Adrenal gland (tissue), 5 donors: ENCODE measurements at regions not wholly inside any gene's neighbourhood (a gene's known extent, or its start where the extent isn't known, plus 50 kb on each side); places are given as distances from the start of the nearest gene placed in this dataset.

Source experiments
- POLR2A ChIP-seq, 2 donors: fragments of 450-650 bp; IDR thresholded peaks; one replicate each; pipeline ENCODE4 v1.6.1; 2017; ENCODE audit warnings: antibody characterized with exemption in 2 of 2, mild to moderate bottlenecking in 2 of 2, moderate library complexity in 1 of 2
- TF ChIP-seq, protein P1 (sequence below), 6 experiments: fragments of 450-650 bp in 4 of 6; fragments of 200-600 bp in 2 of 6; sonication (generic) in 1 of 6; IDR thresholded peaks; 1 replicate in 5 of 6; 2 replicates in 1 of 6; pipeline versions ENCODE4 v1.5.1 to v1.8.0; 2016 to 2021; ENCODE audit warnings: antibody characterized with exemption in 6 of 6, mild to moderate bottlenecking in 2 of 6, moderate library complexity in 1 of 6
- donor health status: DM: no; HTN: no; CAD: no.

DNA sequence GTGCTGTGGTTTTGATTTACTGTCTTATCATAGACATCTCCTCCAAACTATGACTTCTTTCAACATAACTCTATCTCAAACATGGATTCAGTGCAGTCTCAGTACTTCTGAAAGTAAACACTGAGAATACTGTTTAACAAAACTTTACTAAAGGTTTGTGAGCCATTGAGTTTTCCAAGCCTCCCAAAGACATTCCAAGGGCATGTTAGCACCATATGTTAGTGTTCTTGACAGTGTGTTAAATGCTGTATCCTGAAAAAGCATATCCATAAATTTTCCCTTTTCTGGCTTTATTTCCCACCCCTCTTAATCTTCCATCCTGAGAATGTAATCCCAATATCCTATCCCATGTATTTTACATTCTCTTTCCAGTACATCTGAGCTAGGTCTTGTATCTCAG is 446.8 kb upstream of the CXADR start:
- TF ChIP-seq, protein P1, sequence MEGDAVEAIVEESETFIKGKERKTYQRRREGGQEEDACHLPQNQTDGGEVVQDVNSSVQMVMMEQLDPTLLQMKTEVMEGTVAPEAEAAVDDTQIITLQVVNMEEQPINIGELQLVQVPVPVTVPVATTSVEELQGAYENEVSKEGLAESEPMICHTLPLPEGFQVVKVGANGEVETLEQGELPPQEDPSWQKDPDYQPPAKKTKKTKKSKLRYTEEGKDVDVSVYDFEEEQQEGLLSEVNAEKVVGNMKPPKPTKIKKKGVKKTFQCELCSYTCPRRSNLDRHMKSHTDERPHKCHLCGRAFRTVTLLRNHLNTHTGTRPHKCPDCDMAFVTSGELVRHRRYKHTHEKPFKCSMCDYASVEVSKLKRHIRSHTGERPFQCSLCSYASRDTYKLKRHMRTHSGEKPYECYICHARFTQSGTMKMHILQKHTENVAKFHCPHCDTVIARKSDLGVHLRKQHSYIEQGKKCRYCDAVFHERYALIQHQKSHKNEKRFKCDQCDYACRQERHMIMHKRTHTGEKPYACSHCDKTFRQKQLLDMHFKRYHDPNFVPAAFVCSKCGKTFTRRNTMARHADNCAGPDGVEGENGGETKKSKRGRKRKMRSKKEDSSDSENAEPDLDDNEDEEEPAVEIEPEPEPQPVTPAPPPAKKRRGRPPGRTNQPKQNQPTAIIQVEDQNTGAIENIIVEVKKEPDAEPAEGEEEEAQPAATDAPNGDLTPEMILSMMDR (IDR thresholded peaks at IDR 0.05): no peak
- TF ChIP-seq POLR2A (IDR thresholded peaks at IDR 0.05): no peak
